ENCODE measurements at regions not wholly inside any gene's neighbourhood (a gene's known extent, or its start where the extent isn't known, plus 50 kb on each side); places are given as distances from the start of the nearest gene placed in this dataset.

DNA sequence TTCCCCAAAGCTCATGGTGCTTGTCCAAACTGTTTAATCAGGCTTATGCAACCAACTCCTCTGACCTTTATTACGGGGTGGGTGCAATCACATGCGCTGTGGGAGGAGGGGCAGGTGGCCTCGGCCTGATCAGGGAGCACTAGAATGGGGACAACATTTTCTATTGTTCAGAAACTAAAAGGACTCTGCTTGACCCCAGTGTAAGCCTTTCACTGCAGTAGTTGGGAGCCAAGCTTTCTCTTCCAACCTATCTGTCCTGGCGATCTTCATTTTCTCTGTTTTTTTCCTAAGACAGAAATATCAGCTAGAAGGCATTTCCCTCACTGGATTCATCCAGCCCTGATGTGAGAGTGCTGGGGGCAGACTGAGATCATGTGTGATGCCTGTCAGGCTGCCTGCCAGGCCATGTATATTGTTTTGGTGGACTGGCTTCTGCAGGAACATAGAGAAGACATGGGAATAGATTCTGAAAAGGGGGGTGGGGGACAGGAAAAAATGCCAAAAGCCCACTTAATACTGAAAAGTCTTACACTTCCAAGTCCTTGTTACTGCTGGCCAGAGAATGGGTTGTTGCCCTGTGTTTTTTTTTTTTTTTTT is 627.0 kb upstream of the TBL1XR1 start (continued):
- TF ChIP-seq, protein P1, sequence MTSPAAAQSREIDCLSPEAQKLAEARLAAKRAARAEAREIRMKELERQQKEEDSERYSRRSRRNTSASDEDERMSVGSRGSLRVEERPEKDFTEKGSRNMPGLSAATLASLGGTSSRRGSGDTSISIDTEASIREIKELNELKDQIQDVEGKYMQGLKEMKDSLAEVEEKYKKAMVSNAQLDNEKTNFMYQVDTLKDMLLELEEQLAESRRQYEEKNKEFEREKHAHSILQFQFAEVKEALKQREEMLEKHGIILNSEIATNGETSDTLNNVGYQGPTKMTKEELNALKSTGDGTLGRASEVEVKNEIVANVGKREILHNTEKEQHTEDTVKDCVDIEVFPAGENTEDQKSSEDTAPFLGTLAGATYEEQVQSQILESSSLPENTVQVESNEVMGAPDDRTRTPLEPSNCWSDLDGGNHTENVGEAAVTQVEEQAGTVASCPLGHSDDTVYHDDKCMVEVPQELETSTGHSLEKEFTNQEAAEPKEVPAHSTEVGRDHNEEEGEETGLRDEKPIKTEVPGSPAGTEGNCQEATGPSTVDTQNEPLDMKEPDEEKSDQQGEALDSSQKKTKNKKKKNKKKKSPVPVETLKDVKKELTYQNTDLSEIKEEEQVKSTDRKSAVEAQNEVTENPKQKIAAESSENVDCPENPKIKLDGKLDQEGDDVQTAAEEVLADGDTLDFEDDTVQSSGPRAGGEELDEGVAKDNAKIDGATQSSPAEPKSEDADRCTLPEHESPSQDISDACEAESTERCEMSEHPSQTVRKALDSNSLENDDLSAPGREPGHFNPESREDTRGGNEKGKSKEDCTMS (CRISPR knock-in tag; conservative IDR thresholded peaks at IDR 0.05), result no peak
- TF ChIP-seq ZNF136 (CRISPR knock-in tag; IDR thresholded peaks at IDR 0.05; ENCODE audit: low read depth) (no peak), KAT2B (IDR thresholded peaks at IDR 0.05; ENCODE audit: borderline replicate concordance, low read depth, low read length) (no peak), YEATS2 (CRISPR knock-in tag; IDR thresholded peaks at IDR 0.05; ENCODE audit: borderline replicate concordance) (peak; percentile 74; the same call in 1 of the 2 replicates), MEIS2 (CRISPR knock-in tag; IDR thresholded peaks at IDR 0.05) (peak; percentile 65; the same call in 1 of the 2 replicates), SOX5 (CRISPR knock-in tag; IDR thresholded peaks at IDR 0.05; ENCODE audit: borderline replicate concordance) (peak; percentile 98), ZNF558 (CRISPR knock-in tag; IDR thresholded peaks at IDR 0.05; ENCODE audit: borderline replicate concordance) (no peak; the same call in 1 of the 2 replicates), SIX4 (CRISPR knock-in tag; IDR thresholded peaks at IDR 0.05) (peak; percentile 79), ZNF331 (CRISPR knock-in tag; IDR thresholded peaks at IDR 0.05) (peak; percentile 96), ASH2L (IDR thresholded peaks at IDR 0.05; ENCODE audit: insufficient read length, low read depth, low read length) (peak; percentile 56)
- TF ChIP-seq, protein P2, sequence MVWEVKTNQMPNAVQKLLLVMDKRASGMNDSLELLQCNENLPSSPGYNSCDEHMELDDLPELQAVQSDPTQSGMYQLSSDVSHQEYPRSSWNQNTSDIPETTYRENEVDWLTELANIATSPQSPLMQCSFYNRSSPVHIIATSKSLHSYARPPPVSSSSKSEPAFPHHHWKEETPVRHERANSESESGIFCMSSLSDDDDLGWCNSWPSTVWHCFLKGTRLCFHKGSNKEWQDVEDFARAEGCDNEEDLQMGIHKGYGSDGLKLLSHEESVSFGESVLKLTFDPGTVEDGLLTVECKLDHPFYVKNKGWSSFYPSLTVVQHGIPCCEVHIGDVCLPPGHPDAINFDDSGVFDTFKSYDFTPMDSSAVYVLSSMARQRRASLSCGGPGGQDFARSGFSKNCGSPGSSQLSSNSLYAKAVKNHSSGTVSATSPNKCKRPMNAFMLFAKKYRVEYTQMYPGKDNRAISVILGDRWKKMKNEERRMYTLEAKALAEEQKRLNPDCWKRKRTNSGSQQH (CRISPR knock-in tag; IDR thresholded peaks at IDR 0.05; ENCODE audit: low read depth), result no peak
- TF ChIP-seq, protein P3, sequence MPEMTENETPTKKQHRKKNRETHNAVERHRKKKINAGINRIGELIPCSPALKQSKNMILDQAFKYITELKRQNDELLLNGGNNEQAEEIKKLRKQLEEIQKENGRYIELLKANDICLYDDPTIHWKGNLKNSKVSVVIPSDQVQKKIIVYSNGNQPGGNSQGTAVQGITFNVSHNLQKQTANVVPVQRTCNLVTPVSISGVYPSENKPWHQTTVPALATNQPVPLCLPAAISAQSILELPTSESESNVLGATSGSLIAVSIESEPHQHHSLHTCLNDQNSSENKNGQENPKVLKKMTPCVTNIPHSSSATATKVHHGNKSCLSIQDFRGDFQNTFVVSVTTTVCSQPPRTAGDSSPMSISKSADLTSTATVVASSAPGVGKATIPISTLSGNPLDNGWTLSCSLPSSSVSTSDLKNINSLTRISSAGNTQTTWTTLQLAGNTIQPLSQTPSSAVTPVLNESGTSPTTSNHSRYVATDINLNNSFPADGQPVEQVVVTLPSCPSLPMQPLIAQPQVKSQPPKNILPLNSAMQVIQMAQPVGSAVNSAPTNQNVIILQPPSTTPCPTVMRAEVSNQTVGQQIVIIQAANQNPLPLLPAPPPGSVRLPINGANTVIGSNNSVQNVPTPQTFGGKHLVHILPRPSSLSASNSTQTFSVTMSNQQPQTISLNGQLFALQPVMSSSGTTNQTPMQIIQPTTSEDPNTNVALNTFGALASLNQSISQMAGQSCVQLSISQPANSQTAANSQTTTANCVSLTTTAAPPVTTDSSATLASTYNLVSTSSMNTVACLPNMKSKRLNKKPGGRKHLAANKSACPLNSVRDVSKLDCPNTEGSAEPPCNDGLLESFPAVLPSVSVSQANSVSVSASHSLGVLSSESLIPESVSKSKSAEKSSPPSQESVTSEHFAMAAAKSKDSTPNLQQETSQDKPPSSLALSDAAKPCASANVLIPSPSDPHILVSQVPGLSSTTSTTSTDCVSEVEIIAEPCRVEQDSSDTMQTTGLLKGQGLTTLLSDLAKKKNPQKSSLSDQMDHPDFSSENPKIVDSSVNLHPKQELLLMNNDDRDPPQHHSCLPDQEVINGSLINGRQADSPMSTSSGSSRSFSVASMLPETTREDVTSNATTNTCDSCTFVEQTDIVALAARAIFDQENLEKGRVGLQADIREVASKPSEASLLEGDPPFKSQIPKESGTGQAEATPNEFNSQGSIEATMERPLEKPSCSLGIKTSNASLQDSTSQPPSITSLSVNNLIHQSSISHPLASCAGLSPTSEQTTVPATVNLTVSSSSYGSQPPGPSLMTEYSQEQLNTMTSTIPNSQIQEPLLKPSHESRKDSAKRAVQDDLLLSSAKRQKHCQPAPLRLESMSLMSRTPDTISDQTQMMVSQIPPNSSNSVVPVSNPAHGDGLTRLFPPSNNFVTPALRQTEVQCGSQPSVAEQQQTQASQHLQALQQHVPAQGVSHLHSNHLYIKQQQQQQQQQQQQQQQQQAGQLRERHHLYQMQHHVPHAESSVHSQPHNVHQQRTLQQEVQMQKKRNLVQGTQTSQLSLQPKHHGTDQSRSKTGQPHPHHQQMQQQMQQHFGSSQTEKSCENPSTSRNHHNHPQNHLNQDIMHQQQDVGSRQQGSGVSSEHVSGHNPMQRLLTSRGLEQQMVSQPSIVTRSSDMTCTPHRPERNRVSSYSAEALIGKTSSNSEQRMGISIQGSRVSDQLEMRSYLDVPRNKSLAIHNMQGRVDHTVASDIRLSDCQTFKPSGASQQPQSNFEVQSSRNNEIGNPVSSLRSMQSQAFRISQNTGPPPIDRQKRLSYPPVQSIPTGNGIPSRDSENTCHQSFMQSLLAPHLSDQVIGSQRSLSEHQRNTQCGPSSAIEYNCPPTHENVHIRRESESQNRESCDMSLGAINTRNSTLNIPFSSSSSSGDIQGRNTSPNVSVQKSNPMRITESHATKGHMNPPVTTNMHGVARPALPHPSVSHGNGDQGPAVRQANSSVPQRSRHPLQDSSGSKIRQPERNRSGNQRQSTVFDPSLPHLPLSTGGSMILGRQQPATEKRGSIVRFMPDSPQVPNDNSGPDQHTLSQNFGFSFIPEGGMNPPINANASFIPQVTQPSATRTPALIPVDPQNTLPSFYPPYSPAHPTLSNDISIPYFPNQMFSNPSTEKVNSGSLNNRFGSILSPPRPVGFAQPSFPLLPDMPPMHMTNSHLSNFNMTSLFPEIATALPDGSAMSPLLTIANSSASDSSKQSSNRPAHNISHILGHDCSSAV (CRISPR knock-in tag; IDR thresholded peaks at IDR 0.05; ENCODE audit: borderline replicate concordance), result no peak
- TF ChIP-seq, protein P4, sequence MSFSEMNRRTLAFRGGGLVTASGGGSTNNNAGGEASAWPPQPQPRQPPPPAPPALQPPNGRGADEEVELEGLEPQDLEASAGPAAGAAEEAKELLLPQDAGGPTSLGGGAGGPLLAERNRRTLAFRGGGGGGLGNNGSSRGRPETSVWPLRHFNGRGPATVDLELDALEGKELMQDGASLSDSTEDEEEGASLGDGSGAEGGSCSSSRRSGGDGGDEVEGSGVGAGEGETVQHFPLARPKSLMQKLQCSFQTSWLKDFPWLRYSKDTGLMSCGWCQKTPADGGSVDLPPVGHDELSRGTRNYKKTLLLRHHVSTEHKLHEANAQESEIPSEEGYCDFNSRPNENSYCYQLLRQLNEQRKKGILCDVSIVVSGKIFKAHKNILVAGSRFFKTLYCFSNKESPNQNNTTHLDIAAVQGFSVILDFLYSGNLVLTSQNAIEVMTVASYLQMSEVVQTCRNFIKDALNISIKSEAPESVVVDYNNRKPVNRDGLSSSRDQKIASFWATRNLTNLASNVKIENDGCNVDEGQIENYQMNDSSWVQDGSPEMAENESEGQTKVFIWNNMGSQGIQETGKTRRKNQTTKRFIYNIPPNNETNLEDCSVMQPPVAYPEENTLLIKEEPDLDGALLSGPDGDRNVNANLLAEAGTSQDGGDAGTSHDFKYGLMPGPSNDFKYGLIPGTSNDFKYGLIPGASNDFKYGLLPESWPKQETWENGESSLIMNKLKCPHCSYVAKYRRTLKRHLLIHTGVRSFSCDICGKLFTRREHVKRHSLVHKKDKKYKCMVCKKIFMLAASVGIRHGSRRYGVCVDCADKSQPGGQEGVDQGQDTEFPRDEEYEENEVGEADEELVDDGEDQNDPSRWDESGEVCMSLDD (CRISPR knock-in tag; IDR thresholded peaks at IDR 0.05; ENCODE audit: borderline replicate concordance), result no peak
